ENCODE measurements at regions not wholly inside any gene's neighbourhood (a gene's known extent, or its start where the extent isn't known, plus 50 kb on each side); places are given as distances from the start of the nearest gene placed in this dataset.

GRCh38 chr15:92268900-92269299, 124.8 kb upstream of the ST8SIA2 start:
- no peak for TF ChIP-seq CTCF (conservative IDR thresholded peaks at IDR 0.05 in 1 of 2, IDR thresholded peaks at IDR 0.05 in 1 of 2; ENCODE audit: extremely low read depth in 1 of 2, insufficient read depth in 1 of 2, low read depth in 1 of 2, low read length in 2 of 2)
- TF ChIP-seq EZH2 (IDR thresholded peaks at IDR 0.05; ENCODE audit: borderline replicate concordance, low read length), result no peak

Measured in mammary epithelial cell (primary cell).